ENCODE measurements at regions not wholly inside any gene's neighbourhood (a gene's known extent, or its start where the extent isn't known, plus 50 kb on each side); places are given as distances from the start of the nearest gene placed in this dataset.

- Histone ChIP-seq H3K4me3 (ENCODE audit: low read length) (no peak overlapping the region), H3K36me3 (ENCODE audit: low read depth, low read length) (no peaks in the 10 kb centered on the region), H3K27me3 (ENCODE audit: low read length) (no peaks in the 10 kb centered on the region), H3F3A (ENCODE audit: low read length, unreplicated experiment) (no peaks in the 10 kb centered on the region), H3K4me2 (ENCODE audit: low read length) (no peak overlapping the region), H3K79me2 (ENCODE audit: low read length) (no peaks in the 10 kb centered on the region), H3K9ac (ENCODE audit: low read length) (no peak overlapping the region), H4K20me1 (ENCODE audit: low read length) (no peaks in the 10 kb centered on the region), H3K9me3 (ENCODE audit: low read length) (no peaks in the 10 kb centered on the region), H3K9me2 (replicated peaks; ENCODE audit: low read length) (no peaks in the 10 kb centered on the region), H2AFZ (ENCODE audit: low read length) (no peak overlapping the region), H3K4me1 (ENCODE audit: insufficient read depth, low read length) (no peaks in the 10 kb centered on the region), H3K27ac (ENCODE audit: low read length) (no peak overlapping the region)
- intact Hi-C loops (cut with micrococcal nuclease), result no loop called here
- ChIA-PET CTCF (no interaction called here), POLR2A (ENCODE audit: unreplicated experiment) (interaction anchor here (0.5 kb wide), 1 partner anchor 428 kb away, joined by 5 read pairs; no protein-coding TSS in a partner anchor)
- ATAC-seq (no peak), DNase-seq (no peak)
- no TSS peak for BruUV-seq (replicated peaks)
- TF ChIP-seq EZH2 (IDR thresholded peaks at IDR 0.05; ENCODE audit: low read length, unreplicated experiment), result no peak
- TF ChIP-seq EZH2phosphoT487 (IDR thresholded peaks at IDR 0.05; ENCODE audit: borderline replicate concordance, low read length), result no peak
- no peak for TF ChIP-seq CTCF (conservative IDR thresholded peaks at IDR 0.05; ENCODE audit: low read depth, low read length)
These were observed 220.1 kb upstream of the CNTN5 start for GRCh38 chr11:98800696-98801095.

- no TSS peak for BruUV-seq (replicated peaks)
- Histone ChIP-seq H3K9me3 (ENCODE audit: low read length) (no peaks in the 10 kb centered on the region), H3K27me3 (ENCODE audit: low read length) (no peaks in the 10 kb centered on the region), H3K4me3 (ENCODE audit: low read length) (no peak overlapping the region), H3K9ac (ENCODE audit: low read length) (no peak overlapping the region), H3K4me2 (ENCODE audit: low read length) (no peak overlapping the region), H2AFZ (ENCODE audit: low read length) (no peak overlapping the region), H3K27ac (ENCODE audit: low read length) (no peak overlapping the region), H3K36me3 (ENCODE audit: low read depth, low read length) (no peaks in the 10 kb centered on the region), H3K9me2 (replicated peaks; ENCODE audit: low read length) (no peaks in the 10 kb centered on the region), H3K4me1 (ENCODE audit: insufficient read depth, low read length) (no peaks in the 10 kb centered on the region), H3F3A (ENCODE audit: low read length, unreplicated experiment) (no peaks in the 10 kb centered on the region), H3K79me2 (ENCODE audit: low read length) (no peaks in the 10 kb centered on the region), H4K20me1 (ENCODE audit: low read length) (no peaks in the 10 kb centered on the region)
- DNase-seq (no peak), ATAC-seq (no peak)
- TF ChIP-seq EZH2phosphoT487 (IDR thresholded peaks at IDR 0.05; ENCODE audit: borderline replicate concordance, low read length), result no peak
- TF ChIP-seq CTCF (conservative IDR thresholded peaks at IDR 0.05; ENCODE audit: low read depth, low read length), result no peak
- TF ChIP-seq EZH2 (IDR thresholded peaks at IDR 0.05; ENCODE audit: low read length, unreplicated experiment), result no peak
- ChIA-PET CTCF (no interaction called here), POLR2A (ENCODE audit: unreplicated experiment) (no interaction called here)
- intact Hi-C loops (cut with micrococcal nuclease), result no loop called here
These were observed 191.6 kb upstream of the CNTN5 start for GRCh38 chr11:98828986-98829708.

GRCh38 chr11:98829971-98830370 is 190.8 kb upstream of the CNTN5 start:
- ATAC-seq, result no peak
- POLR2A ChIA-PET (ENCODE audit: unreplicated experiment), result no interaction called here
- Histone ChIP-seq H3K4me3 (ENCODE audit: low read length) (no peak overlapping the region), H3K79me2 (ENCODE audit: low read length) (no peaks in the 10 kb centered on the region), H3K9me2 (replicated peaks; ENCODE audit: low read length) (no peaks in the 10 kb centered on the region), H3F3A (ENCODE audit: low read length, unreplicated experiment) (no peaks in the 10 kb centered on the region), H3K4me1 (ENCODE audit: insufficient read depth, low read length) (no peaks in the 10 kb centered on the region), H3K36me3 (ENCODE audit: low read depth, low read length) (no peaks in the 10 kb centered on the region), H3K9me3 (ENCODE audit: low read length) (no peaks in the 10 kb centered on the region), H3K4me2 (ENCODE audit: low read length) (no peak overlapping the region), H3K27me3 (ENCODE audit: low read length) (no peaks in the 10 kb centered on the region), H3K9ac (ENCODE audit: low read length) (no peak overlapping the region), H3K27ac (ENCODE audit: low read length) (no peak overlapping the region), H4K20me1 (ENCODE audit: low read length) (no peaks in the 10 kb centered on the region), H2AFZ (ENCODE audit: low read length) (no peak overlapping the region)
- TF ChIP-seq EZH2phosphoT487 (IDR thresholded peaks at IDR 0.05; ENCODE audit: borderline replicate concordance, low read length) (no peak), CTCF (conservative IDR thresholded peaks at IDR 0.05; ENCODE audit: low read depth, low read length) (no peak), EZH2 (IDR thresholded peaks at IDR 0.05; ENCODE audit: low read length, unreplicated experiment) (no peak)
- DNase-seq, result no peak
- CTCF ChIA-PET, result no interaction called here
- intact Hi-C loops (cut with micrococcal nuclease), result no loop called here
- no TSS peak for BruUV-seq (replicated peaks)
